Myocyte (in vitro differentiated cells): ENCODE measurements at regions not wholly inside any gene's neighbourhood (a gene's known extent, or its start where the extent isn't known, plus 50 kb on each side); places are given as distances from the start of the nearest gene placed in this dataset.

Experiments
- DNase-seq: peaks from one replicate; pipeline ENCODE4 v3.0.0-alpha.2; 2012; ENCODE audit warnings: low read depth

DNA sequence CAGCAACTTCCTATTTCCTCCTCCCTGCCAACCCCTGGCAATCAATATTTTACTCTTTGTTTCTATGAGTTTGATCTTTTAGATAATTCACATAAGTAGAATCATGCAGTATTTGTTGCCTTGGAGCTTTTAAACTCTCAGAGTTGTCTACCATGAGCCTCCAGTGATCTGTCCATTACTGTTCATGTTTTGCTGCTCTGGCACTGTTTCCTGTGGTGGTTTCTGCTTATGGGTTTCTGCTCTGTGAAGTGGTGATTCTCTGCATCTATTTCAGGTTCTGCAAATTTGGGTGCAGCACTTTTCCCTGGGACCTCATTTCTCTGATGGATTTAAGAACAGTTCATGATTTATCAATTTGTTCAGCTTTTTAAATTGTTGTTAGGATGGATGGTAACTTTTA lies 908.1 kb upstream of the FANCL start:
- no peak for DNase-seq

DNA sequence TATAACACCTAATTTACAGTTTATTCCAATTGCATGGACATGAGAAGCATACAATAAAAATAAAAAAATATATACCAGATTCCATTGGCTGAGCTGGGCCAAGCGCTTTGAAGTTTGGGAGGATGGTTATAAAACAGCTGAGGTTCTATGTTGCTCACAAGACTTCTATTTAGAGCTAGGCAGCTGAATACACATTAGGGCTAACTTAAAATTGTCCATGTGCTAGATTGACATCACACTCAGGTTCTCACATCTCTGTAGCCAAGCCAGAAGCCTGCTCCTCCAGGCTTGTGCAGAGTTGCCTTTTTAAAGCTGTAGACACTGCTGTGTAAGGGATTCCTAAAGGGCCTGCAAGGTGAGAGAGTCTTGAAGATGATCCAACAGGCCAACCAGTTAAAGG lies 871.1 kb upstream of the FANCL start:
- DNase-seq = no peak

DNA sequence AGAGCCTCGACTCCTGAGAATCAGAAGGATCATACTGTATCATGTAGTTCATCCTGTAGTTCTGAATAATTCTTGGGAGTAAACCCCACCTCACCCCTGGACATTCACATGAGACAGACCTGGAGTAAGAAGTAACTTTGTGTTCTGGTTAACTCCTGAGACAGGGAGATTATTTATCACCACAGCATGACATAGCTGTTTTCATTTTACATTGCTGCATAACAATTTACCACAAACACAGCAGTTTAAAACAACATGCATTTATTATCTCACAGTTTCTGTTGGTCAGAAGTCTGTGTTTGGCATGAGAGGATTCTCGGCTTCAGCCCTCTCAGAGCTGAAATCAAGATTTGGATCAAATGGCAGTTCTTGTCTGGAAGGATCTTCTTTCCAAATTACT lies 855.8 kb upstream of the FANCL start:
- DNase-seq = no peak

DNA sequence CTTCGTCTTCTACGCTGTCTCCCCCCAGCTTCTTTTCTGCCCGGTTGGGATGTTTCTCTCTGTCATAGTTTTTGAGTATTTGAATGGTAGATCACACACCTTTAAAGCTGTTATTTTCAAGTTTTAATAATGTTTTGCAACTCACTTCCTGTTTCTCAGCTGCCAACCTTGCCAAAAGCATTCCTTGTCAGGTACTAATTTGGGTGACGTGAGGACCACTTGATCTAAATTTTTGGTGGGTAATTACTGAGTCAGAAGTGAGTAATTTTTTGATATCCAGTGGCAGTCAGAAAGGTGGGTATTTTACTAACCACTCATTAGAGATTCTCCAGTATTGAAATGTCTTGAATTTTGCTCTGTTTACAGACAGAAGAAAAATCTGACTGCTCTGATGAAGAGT lies 852.4 kb upstream of the FANCL start:
- DNase-seq = no peak

DNA sequence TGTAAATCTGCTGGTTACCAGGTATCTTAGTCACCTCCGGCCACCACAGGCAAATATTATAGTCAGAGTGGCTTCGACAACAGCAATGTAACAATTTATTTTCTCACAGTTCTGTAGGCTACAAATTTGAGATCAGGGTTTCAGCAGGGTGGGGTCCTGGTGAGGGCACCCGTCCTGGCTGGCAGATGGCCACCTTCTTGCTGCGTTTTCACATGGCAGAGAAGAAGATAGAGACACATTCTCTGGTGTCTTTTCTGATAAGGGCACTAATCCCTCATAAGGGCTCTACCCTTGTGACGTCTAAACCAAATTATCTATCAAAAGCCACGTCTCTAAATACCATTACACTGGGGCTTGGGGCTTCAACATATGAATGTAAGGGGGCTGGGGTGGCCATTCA lies 843.2 kb upstream of the FANCL start:
- no peak for DNase-seq

DNA sequence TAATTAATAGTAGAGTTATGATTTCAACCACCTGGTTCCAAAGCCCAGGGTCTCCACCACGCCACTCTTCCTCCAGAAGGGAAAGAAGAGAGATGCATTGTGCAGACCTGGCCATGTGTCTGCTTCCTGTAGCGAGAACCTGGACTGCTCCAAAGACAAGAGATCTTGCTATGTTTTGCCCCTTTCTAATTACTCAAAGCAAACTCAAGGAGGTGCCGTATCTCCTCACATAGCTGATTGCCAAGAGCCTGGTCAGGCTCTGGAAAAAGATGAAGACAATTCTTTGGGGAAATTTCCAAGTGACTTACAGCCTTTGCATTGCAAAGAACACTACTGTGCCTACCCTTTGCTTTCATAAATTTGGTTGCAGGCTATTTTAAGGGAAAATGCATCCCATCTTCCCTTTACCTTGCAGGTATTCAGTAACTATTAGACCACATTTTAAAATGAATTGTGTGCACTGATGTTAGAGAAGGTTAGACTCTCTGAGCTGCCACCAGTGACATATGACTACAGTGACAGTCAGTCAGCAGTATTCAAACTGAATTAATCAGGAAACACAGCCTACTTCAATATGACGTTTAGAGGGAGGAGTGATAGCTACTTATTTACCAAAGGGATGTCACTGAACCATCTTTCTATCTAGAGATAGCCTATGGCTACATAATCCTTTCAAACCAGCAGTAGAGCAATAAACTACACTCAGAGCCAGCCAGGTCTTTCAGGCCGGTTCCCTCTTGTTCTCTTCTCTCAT lies 842.1 kb upstream of the FANCL start:
- no peak for DNase-seq

DNA sequence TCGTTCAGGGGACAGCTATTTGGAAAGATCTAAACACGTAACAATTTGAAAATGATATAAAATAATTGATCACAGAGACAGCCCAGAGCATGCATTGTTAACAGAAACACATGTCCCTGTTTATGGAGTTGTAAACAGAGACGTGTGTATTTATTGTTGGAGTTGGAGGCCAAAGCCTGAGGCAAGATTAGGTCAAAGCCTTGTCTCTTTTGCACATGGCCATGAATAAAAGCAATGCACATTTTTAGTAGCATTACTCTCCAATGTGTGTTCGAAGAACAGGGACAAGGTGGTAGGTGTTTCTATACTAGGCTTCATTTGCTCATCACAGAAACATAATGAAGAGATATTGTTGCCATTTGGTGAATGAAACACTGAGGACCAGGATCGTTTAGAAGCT lies 841.5 kb upstream of the FANCL start:
- no peak for DNase-seq

DNA sequence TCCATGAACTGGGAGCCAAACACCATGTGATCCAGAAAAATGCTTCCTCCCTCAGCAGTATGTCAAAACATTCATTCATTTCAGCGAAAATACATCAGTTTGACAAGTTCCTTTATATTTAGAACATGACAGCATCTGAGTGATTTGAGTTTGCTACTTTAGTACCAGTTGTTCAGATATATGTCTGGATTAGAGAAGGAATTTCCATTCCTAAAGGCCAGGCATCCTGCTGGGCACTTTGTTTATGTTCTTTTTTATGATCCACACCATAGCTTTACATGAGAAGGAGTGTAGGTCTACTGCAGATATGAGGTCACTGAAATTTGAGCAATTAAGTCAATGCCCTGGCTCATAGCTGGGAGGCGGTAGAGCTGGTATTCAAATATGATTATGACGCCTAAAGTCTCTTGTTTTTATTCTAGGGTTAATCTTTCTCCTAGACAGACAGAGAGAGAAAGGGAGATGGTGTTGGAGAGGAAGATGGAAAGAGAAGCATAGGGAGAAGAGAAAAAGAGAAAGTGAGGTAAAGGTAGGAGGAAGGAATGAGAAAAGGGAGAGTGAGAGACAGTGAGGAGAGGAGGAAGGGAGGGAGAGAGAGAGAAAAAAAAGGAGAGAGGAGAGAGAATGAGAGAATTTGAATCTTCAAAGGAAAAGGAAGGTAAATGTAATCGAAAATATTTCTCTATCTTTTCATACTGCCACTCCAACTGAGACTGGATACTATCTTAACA lies 839.5 kb upstream of the FANCL start:
- DNase-seq = no peak

DNA sequence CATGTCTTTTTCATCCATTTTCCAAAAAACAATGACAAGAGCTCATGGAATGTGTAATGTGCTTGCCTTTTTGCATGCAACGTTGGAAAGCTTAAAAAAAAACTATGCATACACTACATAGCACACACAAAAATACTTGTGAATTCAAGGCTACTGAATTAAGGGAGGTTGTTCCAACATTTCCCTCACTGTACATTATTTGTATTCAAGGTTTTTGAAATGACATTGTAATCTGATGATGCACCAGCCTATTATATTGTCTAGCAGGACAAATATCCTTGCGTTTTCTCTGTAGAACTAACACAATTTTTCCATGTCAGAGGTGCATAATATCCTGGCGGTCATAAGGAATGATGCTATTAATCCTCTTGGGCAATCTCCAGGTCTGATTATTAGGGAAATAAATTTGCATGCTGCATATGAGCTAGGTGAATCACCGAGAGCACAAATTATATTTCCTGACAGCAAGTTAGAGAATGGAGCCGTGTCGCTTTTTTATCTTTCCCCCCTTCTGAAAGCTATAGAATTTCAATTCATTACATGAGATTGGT lies 836.9 kb upstream of the FANCL start:
- DNase-seq = no peak

DNA sequence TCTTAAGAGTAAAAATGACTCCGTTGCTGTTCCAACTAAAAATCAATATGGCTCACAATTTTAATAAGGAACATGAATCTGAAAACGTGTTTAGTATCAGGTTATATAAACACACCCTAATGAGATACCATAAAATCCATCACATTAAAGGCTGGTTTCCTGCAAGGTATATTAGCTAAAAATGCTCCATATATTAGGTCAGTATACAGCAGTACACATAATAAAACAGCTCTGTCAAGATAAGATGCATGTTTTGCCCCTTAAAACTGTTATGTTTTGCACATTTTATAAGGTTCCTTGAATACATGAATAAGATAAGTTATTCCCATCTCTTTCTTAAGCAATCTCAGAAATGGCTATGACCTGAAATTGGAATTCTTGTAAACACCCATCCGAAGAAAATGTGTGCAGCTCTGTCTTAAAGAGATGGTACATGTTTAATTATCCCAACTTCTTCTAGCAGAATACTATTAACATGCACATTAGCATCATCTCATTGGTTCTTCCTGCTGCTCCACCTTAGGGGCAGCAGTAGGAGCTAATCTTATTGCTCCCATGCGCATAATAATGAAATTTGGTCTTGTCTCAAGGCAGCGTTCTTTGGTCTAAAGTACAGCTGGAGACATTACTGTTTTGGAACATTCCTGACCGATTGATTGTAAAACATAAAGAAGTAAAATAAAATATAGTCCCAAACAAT lies 836.1 kb upstream of the FANCL start:
- no peak for DNase-seq

DNA sequence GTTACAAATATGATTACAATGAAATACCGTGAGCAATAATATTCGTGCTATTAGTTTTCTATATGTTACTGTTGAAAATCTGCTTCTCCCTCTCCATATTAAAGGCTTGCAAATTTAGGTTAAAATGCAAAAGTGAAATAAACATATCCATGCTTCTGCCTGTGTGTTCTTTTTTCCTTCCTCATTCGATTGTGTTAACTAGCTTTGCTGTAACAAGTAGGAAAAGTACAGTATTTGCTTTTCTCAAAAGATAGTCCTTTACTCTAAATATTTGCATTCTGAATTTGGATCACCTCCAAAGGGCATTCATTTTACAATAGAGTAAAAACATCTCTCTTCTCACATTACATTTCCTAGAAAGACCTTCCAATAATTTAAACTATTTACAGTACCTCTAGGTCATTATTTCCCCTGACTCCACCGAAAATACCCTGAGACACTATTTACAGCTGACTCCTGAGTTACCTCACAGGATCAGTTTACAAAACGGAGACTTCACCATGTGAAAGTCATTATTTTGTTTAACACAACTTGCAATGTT lies 835.0 kb upstream of the FANCL start:
- DNase-seq = no peak

DNA sequence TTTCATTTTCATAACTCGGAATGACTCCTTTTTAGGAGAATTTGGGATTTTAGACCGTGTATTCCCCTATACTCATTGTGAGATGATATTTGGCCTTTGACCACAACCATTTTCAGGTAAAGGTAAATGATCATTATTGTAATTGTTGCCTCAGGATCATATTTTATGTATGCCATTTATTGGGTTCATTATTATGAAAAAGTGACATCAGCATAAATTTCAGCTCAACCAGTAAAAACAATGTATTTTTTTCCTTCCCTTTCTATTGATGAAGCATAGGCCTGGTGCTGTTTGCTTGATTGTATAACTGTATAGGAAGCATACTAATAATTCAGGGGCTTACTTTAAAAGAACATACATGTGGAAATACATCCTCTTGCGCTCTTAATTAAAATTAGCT lies 832.9 kb upstream of the FANCL start:
- no peak for DNase-seq

DNA sequence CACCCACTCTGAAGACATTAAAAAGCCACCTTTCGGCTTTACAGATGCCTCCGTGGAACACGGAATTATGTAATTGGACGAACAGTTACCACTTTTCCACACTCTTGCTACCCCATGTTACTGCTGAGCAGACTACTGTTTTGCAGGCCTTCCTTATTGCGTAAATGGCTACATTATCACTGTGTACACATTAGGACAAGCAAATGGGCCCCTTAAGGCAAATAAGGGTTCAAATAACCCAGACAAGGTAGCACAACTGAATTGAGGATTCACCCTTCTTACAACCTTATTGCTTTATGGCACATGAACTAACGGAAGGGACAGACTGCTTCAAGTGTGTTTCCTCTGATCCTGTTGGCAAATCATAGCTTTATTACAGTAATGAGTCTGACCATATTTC lies 832.2 kb upstream of the FANCL start:
- no peak for DNase-seq

DNA sequence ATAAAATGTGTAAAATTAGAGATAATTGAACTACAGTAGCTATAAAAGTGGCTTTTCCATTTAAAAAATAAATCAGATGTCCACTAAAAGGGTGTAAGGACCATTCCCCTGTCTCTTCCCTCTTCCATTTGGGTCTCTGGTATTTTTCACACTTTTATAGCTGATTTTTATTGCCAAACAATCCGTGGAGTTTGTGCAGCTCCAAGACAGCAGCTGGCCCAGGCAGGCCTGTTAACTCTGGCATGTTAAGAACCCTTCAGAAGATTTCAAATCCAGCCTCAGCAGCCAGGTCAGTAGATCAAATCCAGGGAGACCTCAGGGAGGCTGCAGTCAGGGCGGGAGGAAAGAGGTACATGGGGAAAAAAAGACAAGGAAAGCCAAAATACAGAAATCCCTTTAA lies 827.1 kb upstream of the FANCL start:
- DNase-seq = no peak

DNA sequence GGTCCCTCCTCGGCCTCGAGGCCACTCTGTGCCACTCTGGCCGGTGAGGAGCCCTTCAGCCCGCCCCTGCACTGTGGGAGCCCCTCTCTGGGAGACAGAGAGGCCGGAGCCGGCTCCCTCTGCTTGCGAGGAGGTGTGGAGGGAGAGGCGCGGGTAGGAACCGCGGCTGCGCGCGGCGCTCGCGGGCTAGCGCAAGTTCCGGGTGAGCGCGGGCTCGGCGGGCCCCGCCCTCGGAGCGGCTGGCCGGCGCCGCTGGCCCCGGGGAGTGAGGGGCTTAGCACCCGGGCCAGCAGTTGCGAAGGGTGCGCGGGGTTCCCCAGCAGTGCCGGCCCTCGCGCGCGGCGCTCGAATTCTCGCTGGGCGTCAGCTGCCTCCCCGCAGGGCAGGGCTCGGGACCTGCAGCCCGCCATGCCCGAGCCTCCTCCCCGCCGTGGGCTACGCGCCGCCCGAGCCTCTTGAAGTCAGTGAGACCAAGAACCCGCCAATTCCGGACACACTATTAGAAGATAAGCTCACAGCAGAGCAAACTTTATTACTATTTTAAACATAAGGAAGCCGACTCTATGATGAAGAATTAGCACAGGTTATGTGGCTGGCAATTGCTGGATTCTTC lies 825.8 kb upstream of the FANCL start:
- DNase-seq = no peak

DNA sequence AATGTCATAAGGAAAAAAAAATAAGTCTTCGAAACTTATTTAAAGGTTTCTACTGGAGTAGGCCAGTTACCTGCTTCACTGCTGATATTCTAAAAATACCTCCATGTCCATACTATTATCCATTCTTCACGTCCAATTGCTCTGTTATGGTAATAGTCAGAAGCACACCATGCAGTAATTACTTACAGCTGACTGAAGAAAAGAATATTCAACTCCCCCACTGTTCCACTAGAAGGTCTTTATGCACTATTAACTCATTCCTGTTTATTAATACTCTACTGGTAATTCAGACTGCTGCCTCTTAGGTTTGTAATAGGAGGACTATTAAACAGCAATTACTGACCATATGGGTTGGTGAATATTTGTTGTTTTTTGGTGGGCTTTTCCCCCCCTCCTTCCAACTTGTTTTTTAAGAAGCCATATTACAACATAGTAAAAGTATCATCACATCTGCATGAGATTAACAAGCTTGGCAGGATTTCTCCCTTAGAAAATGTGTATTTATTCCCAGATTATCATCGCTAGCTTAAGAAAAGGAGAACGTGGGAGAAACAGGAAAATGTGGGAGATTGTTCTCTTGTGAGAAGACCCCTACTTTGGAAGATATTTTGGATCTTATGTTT lies 806.4 kb upstream of the FANCL start:
- DNase-seq = no peak

DNA sequence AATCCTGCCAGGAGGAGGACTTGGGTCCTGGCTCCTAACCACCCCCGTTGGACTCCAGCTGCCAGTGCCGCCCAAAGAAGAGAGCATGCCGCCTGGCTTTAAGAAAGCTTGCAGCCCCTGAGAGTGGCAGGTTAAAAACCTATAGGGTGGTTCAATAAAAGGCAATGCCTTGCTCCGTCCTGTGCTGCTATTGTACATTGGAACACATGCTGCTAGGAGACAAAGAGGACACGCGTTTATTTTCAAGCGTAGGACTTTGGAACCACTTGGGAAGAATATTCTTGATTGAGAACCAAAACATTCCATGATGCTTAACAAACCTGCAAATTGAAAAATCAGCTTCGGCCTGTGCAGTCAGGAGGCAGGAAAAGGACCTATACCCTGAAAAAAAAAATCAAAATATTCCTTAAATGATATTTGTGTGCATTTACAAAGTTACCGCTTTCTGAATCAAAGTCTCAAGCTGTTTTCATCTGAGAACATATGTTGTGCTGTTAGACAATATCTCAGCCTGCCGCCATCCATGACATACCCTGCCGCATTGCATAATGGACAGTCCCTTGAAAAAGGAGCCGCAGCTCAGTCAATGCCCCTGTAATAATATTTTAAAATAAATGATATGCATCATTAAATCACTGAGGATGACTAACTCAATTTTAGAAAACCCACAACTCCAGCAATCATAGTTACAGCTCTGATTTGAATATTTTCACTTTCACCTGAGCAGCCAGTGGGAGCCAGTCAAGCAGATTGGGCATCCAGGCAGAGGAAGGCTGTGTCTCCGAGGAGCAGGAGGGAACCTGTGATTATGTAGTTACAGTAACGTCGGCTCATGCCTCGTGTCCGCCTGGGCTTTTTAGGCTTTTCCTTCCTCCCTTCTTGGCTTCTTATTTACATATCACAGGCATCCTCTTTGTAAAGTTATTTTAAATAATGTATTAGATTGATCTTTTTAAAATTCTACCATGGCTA lies 805.6 kb upstream of the FANCL start:
- DNase-seq = no peak

DNA sequence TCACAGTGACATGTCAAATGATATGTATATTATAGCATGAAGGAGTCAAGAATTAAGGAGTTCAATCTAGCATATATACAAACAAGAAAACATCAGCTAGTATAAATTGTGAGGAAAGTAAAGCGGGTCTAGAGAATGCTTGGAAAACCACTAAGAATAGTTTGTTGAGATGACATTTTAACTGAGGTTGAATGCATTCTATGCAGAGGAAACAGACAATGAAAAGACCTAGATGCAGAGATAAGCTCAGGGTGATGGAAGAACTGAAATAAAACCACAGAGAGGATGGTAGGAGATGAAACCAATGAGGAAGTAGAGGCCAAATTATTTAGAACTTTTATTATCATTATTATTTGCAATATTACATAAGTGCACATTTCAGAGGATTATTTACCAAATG lies 803.6 kb upstream of the FANCL start:
- DNase-seq = no peak

DNA sequence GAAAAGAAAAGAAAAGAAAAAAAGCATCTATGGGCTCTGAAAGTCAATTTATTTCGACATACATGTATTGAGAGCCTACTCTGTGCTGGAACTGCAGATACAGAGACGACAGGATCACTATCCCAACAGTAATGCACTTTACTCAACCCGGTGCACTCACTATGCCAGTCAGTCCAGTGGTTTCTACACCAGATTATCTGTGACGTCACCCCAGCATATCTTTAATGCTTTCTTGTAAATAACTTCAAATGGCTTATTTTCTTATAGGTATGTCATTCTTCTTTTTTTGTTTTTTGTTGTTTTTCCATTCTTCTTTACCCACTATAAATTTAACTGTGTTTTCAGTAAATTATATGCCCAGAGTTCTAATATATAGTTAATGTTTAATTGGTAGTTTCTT lies 800.0 kb upstream of the FANCL start:
- DNase-seq = no peak

DNA sequence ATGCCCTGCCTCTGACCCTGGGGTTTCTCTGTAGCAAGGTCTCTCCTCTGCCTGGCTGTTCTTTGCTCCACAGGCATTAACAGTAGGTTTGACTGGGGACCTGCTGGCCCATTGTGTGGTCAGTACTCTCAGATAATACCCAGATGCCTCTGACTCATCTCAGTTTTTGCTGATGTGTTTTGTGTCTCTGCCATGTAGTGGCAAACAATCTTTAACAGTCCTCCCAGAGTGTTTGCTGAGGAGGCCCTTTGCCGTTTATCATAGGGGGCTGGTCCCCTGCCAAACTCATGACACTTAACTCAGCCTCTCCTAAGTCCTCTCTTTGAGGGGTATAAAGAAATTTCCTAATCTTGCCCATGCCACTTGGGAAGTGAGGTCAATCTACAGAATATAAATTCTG lies 793.7 kb upstream of the FANCL start:
- DNase-seq = no peak
